Ureter (tissue), 1 donor: ENCODE measurements at regions not wholly inside any gene's neighbourhood (a gene's known extent, or its start where the extent isn't known, plus 50 kb on each side); places are given as distances from the start of the nearest gene placed in this dataset.
A peak's percentile ranks its signal among the peaks of the same experiment; 100 is the strongest.

Source experiments
- DNase-seq: peaks from one replicate; pipeline ENCODE4 v3.0.0-alpha.2; 2020; ENCODE audit warnings: low spot score
- donor health status: DM: yes; HTN: yes; CAD: no.

DNA sequence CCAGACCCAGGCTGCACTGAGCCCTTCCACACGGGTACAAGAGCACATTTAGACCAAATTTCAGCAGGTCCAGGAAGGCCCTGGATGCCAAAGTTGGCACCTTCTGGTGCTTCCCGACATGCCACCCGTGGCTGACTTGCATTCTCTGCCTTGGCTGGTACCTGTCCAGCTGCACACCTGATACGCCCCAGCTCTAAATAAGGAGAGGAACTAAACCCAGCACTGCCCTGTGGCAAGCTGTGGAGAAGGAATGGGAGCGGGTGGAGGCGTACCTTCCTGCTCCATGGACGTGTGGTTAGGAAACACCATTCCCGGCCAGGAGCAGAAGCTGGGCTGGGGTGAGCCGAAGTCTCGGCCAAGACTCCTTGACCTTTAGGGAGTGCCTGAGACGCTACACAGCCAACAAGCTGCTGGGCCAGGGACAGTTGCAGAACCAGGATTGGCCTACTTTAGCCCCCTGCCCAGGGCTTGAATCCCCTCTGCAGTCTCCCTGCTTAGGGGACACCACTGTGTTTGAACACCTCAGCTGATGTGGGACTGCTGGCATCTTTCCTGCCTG is 86.5 kb upstream of the TAF1B start:
- DNase-seq: no peak

DNA sequence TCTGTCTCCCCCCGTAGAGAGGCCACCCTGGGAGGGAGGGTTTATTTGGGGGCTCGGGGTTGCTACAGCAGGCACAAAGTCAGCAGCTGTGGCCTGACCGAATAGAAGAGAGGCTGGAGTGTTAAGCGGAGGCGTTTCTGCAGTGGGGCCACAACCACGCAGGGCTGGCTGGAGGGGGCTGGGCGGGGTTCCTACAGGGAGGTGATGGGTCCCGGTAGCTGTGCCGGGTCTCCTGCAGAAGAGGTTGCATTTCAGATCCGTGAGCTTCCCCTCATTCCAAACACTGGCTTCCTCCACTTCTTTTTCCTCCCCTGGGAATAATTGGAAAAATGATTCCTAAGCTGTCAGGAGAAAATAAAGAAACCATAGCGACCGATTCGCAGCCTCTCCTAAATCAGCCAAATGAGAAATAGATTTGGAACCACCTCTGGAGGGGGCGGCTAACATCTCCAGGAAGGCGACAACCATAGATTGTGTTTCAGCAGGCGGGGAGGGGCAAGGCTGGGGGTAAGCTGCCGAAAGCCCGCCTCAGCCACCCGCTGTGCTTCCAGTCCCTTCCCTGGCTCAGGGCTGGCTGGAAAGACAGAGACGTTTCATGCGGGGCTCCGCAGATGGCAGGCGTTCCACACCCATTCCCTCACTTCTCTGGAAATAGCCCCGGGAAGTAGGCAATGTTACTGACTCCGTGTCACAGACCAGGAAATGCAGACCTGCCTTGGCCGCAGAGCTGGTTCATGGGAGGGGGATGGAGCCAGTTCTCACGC is 85.6 kb upstream of the TAF1B start:
- no peak for DNase-seq

DNA sequence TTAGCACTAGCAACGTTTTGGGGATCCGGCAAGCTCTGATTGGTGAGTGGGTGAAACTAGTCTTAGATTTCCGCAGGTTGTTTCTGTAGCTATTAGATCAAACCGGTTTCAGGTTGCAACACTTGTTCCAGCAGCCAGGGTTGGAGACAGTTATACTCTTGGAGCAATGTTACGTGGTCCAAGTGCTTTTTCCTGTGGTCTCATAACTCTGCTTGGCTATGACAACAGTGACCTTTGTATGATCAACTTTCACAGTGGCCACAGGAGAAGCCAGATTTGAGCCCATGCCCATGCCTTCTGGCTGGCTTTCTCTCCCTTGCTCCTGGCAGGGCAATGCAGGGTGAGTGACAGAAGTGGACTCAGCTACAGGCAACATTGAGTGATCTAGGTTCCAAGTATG is 84.5 kb upstream of the TAF1B start:
- DNase-seq: no peak

DNA sequence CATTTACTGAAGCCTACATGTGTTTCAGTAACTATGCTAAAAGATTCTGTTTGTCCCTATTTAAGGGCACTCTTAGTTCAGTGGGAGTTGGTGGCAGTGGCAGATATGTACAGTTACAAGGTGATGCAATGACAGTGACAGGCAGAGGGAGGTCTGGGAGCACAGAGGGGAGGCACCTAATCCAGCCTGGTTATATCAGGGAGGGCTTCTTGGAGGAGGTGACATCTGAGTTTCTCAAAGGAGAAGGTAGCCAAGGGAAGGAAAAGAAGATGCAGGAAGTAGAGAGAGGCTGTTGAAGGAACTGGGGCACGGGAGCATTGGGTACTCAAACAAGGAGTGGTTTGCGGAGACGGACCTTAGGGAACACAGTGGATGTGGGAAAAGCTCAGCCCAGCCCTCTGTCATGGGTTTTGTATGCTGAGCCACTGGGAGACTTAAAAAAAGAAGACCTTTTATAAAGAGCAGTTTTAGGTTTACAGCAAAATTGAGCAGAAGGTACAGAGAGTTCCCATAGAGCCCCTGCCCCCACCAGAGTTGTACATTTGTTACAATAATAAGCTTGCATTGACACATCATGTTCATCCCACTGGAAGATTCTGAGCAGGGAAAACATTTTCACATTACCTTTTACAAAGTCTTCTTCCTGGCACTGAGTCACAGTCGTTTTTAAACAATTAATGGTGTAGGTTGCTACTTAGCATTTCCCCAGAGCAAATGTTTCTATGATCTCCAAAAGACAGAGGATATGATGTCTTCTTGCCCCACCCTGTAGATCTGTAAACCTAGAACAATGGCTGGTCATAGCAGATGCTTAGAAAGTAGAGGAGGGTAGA is 83.0 kb upstream of the TAF1B start:
- DNase-seq: no peak

DNA sequence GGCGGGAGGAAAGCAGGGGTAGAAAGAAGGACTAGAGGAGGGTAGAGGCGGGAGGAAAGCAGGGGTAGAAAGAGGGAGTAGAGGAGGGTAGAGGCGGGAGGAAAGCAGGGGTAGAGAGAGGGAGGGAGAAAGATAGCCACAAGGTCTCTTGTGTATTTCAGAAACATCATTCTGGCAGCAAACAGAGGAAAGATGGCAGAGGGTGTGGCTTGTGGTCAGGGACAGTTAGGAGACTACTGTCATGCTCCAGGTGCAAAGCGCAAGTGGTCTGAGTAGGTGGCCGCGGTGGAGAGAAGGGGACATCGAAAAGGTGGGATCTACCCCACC is 82.4 kb upstream of the TAF1B start:
- DNase-seq: no peak

DNA sequence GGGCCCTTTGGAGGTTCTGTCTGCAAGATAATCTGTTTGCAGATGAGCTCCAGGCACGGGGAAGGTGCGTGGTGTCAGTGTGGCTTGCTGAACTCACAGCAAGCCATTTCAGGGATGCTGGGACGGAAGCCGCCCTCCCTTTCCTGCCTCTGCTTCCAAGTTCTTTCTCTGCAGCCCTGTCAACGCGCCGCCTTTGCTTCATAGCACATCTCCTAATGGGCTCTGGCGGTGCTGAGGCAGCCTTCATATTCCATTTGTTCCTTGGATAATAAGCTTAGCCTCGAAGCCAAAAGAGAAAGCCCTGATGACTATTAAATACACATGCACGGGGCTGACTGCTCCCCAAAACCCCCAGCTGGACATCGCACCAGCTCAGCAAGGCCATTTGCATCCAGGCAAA is 81.7 kb upstream of the TAF1B start:
- no peak for DNase-seq

DNA sequence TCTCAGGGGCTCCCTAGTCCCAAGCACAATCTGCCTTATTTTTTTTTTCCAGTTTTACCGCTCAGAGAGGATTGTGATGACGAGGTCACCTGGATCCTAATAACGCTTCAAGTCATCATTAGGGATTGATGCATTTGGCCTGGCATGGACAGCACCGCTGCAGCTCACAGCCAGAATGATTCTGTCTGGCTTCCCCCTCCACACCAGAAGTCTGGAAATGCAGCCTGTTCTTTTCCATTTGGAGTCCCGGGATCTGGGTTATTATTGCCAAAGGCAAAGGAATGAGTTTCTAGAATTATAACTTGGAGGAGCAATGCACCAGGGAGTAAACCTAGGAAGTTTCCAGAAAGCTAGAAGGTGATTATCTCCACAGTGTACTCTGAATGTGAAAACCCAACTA is 81.1 kb upstream of the TAF1B start:
- no peak for DNase-seq

DNA sequence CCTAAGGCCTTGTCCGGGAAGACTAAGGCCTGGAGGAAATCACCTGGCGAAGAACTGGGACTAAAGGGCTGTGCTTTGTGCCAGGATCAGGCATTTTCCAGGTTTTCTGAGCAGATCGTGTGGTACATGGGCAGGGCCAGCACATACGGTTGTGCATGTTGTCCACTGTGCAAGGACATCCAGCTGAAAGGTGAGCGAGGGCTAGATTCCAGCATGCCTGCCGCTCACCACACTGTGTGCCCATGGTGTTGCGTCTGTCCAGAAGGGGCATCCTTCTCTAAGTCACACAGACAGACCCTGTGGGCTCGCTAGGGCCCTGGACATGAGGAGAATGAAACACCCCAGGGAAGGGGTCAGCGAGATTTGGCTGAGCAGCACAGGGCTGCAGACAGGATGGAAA is 80.3 kb upstream of the TAF1B start:
- DNase-seq: no peak

DNA sequence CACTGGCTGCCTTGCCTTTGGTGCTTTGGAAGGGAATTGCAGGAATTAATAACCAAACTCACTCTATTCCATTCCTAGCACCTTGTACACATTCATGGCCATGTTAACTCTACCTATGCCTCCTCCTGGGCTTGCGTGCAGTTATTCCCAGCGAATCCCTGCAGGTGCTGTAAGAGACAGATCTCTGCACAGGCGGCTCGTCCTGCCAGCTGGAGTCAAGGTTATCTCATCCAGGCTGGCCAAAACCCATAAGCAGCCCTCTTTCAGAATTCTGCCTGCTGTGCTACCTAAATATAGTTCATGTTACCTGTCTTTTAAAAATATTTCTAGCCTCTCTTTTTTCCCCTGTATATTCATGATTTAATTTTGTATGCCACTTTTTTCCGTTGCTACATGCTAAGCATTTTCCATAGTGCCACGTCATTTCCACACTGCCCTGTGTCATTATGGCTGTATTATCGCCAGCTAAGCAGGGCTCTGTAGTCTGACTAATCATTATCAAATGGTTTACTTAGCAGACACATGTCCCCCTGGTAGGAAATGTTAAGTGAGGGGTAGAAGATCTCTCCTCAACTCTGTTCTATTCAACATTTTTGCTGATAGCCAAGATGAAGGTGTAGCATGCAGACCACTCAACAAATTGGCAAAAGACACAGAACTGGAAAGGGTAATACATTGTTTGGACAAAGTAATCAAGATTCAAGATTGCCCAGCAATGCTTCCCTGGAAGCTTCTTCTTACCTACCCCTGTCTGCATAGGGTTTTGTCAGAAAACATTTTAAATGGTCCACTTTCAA is 79.7 kb upstream of the TAF1B start:
- DNase-seq: no peak

DNA sequence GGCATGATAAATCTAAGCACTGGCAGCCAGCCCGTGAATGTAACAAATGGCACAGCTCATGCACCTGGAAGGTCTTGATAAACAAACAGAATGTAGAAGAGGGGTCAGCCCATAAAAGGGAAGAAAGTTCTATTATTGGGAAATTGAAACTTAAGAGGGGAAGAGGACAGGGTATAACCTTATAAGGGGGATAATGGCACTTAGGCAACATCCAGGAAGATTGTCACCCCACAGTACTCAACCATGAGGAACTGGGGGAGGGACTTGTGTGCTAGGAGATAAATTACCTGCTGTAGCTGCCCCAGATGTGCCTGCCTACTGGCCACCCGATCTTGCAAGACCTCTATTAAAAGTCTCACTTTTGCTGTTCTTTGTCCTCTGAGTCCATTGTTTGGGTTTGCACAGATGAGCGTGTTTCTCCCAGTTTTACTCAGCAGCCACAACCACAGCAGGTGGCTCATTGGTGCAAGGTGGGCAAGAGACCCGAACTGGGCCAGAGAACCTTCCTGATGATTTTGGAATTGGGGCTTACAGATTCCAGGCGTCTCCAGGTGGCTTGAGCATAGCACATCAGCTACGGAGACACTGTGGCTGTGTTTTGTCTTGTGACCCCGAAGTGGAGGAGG is 79.0 kb upstream of the TAF1B start:
- no peak for DNase-seq

DNA sequence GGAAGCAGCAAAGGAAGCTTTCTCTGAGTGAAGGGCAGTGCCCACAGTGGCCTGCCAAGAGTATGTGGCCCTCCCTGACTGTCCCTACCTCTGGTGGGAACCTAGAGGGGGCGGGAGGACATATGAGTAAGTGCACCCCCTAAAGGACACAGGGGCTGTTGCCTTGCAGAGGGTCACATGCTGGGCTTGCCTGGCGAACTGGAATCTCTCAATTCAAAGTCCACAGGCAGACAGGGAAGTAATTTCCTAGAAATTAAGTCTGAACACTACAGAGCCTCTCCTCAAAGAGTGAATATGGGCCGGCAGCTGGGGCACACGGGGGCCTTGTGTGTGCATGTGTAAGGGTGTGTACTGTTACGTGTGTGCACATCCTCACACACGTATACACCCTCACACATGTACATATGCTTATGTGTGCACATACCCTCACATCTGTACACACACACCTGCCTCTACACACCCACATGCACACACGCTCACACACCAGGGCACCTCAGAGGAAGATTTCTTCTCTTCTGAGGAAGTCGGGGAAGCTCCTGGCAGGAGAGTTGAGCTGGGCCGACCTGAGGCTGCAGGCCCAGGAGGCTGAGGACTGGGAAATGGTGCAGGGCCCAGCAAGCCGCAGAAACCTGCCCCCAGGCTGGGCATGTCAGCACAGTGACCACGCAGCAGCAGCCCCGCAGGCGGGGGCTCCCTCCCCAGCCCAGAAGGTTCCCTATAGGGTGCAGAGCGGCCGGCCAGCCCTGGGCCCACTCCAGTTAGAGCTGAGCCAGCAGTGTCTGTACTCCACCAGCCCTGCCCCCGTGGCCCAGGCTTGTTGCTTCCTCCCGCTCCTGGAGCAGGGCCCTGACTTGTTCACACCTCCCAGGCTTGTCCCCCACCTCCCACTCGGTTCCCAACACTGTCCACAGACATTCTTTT is 77.4 kb upstream of the TAF1B start:
- DNase-seq: no peak

DNA sequence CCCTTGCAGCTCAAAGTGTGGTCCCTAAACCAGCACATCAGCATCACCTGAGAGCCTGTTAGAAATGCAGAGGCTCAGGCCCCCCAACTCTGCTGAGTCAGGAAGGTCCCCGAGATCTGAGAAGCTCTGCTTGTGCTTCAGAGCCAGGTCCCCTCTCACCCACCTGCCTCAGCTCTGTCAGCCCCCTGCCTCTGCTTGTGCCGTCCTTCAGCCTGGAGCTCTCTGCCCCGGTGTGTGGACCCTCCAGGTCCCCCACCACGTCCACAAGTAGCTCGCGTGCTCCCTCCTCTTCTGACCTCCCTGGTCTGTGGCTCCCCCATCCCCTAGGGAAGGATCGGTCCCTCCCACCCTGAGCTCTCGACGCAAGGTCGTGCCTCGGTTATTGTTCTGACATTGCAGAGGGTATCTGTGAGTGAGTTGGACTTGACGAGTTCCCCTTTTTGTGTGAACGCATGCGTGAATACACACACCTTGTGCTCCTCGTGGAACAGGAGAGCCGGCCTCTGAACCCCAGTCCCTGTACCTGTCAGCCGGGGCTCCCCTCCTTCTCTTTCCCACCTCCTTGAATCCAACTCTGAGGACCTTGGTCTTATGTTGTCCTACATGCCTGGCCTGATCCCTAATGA is 75.5 kb upstream of the TAF1B start:
- DNase-seq: no peak

DNA sequence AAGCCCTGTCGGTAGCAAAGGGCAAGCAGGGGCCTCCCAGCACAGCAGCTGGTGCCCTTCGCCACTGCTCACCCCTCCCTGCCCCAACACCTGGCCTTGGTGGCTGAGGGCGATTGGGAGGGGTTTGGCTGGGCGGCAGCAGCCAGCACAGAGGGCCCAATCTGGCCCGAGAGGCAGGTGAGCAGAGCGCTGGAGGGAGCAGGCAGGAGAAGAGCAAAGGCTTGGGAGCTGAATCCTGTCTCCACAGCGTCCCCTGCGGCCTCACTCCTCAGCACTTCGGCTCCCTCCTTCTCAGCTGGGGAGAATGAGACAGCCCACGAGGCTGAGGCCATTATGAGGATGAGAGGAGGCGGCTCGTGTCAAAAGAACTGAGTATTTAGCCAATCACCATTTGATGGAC is 74.9 kb upstream of the TAF1B start:
- no peak for DNase-seq

DNA sequence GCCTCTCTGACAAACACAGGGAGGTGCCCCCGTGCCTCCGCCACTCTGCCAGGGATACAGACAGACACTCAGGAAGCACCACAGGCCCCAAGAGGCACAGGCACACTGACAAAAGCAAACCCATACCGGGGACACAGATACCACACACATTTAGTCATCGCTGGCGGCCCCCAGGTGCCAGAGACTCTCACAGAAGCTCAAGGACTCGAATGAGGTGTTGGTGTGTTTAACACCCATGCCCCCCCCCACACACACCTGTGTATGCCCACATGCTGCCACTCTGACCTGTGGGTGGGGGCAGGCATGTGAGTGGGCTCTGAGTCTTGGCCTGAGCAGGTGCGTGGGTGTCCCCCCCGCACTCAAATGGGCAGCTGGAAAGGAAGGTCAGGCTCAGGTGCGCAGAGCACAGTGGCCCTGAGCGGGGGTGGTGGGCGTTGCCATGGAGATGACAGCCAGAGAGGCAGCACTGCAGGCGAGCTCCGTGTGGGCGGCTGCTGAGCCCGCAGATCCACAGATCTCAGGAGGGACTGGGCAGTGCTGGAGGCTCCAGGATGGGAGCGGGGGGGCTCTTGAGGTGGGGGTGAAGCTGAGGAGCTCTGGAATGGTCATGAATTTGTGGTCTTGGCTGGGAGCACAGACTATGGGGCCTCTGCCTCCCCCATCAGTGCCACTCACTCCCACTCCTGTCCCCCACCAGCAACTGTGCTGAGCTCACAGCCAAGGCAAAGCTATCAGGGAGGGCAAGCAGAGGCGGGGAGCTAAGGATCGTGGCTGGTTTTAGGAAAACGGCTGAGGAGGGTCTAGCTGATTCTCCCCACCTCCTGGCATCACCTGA is 73.9 kb upstream of the TAF1B start:
- no peak for DNase-seq

DNA sequence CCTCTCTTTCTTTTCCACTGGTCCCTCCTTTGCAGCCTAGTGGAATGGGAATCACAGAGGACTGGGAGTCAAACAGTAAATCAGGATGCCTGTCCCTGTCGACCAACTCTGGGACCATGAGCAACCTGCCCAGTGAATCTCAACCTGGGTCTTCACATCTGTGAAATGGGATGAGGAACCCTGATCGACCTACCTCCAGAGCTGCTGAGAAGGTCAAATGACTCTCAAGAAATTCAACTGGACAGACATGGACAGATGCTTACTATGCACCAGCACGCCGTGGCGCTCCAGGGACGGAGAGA is 73.3 kb upstream of the TAF1B start:
- DNase-seq: no peak

DNA sequence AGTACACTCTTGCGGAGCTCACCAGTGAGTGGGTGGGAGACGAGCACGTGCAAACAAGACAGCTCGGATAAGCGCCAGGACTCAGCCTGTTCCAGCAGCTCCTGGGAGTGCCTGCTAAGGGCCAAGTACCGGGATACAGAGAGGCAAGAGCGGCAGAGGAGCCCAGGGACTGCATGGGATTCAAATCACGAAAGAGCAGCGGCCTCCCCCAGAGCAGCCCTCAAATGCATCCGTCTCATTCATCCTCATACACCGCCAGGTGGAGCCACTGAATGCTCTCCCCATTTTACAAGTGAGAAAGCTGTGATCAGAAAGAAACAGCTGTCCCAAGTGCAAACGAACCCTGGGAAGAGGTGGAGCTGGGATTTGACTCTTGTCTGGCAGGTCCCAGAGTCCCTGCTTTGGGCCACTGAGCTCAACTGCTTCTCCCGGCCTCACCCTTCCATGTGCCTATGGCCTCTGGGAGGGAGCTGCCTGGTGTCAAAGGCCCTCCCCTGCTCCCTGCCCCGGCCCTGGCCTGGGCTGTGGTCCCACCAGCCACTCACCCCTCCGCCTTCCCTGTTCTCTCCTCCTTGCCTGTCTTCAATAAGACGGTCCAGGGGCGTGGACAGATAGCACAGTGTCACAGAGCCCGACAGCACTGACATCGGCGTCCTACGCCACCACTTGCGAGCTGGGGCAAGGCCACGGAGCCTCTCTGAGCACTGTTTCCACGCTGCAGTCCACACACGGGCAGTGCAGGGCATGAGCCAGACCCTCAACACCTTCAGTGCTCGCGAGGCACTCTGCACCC is 72.8 kb upstream of the TAF1B start:
- peak; percentile 70 for DNase-seq

DNA sequence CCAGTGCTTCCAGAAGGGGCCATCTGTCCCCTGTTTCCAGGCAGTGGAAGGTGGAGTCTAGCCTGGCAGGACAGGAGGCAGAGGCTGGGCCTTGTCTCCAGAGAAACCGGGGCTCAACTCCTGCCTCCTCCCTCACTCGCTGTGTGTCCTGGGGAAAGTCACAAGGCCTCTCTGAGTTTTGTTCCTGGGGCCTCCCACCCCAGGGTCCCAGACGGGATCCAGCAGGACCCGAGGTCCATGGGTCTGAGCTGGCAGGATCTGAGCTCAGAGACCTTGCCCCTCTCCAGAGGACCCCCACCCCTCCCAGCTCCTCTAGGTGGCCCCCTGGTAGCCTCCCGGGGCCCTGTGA is 72.2 kb upstream of the TAF1B start:
- no peak for DNase-seq

DNA sequence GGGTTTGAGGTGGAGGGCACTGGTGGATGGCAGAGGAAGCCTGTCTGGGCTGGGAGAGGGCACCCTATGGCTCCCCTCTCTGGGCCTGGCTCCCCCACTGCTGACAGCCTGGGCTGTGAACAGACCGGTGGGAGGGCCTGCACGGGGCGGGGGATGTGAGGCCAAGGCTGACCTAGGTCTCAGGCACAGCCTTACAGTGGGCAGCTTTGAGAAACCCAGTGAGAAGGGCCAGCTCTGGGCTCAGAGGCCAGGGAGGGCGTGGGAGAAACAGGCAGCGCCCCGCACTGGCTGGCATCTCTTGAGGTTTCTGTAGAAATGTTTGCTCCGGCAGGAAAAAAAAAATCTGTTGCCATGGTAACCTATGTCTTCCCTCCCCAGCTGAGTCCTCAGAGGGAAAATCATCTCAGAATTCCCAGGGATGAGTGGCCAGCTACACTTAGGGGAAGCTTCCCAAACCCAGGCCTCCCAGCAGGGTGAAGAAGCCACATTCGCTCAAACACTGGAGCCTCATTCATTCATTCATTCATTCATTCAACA is 71.7 kb upstream of the TAF1B start:
- no peak for DNase-seq
